Epithelial cell of proximal tubule (primary cell): ENCODE measurements at regions not wholly inside any gene's neighbourhood (a gene's known extent, or its start where the extent isn't known, plus 50 kb on each side); places are given as distances from the start of the nearest gene placed in this dataset.

Source experiments
- DNase-seq: peaks from one replicate; pipeline ENCODE4 v3.0.0-alpha.2; 2011; ENCODE audit warnings: low read depth
- H3K4me3 ChIP-seq: 2 replicates; pipeline ENCODE4 v1.5.1; 2011; ENCODE audit warnings: low read depth, mild to moderate bottlenecking, low read length
- TF ChIP-seq, protein P1 (sequence below): conservative IDR thresholded peaks from 2 replicates; pipeline ENCODE4 v1.5.1; 2012; ENCODE audit warnings: low read depth, mild to moderate bottlenecking, low read length

DNA sequence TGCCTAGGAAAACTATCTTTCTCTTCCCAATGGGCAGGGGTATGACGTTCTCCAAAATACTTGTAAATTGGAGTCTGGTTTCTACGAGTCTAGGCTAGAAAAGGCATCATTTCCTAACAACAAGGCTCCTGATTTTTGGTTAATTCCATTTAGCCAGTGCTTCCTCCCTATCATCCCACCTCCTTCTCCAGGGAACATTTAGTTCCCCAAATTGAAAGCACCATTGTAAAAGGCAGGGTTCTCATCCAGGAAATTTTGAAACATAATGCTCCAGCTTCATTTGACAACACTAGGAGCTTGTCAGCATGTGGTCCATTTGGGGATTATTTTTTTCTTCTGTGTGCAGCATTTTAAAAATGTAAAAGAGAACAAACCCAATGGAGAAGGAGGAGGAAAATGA, 256.5 kb upstream of the GRIA1 start:
- TF ChIP-seq, protein P1, sequence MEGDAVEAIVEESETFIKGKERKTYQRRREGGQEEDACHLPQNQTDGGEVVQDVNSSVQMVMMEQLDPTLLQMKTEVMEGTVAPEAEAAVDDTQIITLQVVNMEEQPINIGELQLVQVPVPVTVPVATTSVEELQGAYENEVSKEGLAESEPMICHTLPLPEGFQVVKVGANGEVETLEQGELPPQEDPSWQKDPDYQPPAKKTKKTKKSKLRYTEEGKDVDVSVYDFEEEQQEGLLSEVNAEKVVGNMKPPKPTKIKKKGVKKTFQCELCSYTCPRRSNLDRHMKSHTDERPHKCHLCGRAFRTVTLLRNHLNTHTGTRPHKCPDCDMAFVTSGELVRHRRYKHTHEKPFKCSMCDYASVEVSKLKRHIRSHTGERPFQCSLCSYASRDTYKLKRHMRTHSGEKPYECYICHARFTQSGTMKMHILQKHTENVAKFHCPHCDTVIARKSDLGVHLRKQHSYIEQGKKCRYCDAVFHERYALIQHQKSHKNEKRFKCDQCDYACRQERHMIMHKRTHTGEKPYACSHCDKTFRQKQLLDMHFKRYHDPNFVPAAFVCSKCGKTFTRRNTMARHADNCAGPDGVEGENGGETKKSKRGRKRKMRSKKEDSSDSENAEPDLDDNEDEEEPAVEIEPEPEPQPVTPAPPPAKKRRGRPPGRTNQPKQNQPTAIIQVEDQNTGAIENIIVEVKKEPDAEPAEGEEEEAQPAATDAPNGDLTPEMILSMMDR = no peak
- H3K4me3 ChIP-seq = no peak overlapping the region
- no peak for DNase-seq

DNA sequence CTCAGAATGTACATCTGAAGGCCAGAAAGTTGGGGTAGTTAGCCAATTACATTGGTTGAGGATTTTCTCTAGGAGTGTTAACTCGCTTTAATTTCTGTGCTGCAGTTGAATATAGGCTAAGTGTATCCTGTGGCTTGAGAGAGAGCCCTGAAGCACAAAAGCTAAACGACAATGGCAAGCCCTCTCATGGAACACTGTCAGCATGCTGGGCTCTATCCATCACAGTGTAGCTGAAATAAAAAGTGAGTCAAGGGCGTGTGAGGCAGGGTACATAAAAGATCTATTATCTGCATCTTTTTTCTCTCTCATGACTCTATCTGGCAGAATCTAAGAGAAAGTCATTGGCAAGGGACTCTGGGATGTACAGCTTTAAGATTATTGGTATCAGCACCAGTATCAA, 254.2 kb upstream of the GRIA1 start:
- no peak for DNase-seq
- H3K4me3 ChIP-seq = no peak overlapping the region
- TF ChIP-seq, protein P1 = no peak

DNA sequence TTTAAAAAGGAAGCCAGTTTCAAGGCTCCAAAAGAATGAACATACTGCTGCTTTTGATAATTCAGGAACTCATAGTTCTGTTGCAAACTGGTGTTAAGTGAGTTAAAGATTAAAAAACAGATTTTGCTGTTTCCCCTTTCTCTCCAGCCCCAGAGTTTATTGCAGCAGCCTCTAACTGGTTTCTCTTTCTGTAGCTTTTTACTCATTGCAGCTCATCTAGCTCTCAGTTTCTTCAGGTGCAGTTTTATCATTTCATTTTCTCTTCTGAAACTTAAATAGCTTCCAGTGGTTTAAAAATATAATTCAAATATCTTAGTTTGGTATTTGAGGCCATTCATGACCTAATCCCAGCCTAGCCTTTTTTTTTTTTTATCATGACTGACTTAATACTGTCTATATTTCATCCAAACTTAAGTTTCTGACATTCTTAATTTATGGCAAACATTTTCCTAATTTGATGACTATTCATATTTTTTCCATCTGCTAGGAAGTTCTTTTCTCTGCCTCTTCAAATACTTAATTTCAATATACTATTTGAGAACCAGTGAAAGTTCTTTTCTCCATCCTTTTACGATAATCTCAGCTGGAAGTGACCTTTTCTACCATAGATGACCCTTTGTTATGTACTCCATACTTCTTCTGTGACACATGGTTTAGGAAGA, 252.7 kb upstream of the GRIA1 start:
- no peak for DNase-seq
- TF ChIP-seq, protein P1 = no peak
- H3K4me3 ChIP-seq = no peak overlapping the region

DNA sequence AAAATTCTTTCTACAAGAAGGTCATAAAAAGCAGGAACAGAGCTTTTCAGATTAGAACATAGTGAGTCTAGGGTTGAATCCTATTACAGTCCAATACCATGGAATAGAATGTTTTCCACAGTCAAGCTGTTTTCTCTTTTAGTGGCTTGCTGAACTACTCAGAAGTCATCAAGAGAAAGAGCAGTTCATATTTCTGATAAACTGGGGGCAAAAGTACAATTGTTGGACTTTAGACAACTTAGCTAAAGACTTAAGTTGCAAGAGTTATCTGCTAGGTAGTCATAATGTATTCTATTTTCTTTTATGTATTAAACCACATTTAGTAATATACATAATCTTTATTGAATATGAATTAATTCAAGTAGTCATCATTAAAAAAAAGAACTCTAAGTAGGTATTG, 233.1 kb upstream of the GRIA1 start:
- TF ChIP-seq, protein P1 = no peak
- DNase-seq = no peak
- no peak overlapping the region for H3K4me3 ChIP-seq

DNA sequence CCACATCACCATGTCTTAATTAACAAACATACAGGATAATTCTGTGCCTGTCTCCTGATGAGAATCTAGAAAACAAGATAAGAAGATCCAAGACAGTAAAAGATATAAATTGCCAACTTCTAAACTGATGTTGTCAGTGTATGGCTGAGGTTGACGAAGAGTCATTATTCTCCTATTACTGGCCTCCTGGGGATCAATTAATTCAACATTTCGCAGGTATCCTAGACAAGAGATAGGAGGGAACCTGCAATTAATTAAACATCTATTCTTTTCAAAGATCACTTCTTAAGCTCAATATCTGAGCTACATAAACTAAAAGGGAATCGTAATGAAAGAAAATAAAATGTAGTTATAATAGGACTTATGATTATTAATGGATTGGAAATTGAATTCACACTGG, 232.0 kb upstream of the GRIA1 start:
- H3K4me3 ChIP-seq = no peak overlapping the region
- TF ChIP-seq, protein P1 = no peak
- DNase-seq = no peak

DNA sequence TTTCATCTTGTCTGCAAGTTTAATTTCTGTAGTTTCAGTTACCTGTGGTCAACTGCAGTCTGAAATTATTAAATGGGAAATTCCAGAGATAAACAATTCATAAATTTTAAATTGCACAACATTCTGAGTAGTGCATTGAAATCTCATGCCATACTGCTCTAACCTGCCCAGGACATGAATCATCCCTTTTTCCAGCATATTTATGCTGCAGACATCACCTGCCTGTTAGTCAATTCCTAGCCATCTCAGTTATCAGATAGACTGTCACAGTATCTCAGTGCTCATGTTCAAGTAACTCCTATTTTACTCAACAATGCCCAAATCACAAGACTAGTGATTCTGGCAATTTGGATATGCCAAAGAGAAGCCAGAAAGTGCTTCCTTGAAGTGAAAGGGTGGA, 223.0 kb upstream of the GRIA1 start:
- DNase-seq = no peak

DNA sequence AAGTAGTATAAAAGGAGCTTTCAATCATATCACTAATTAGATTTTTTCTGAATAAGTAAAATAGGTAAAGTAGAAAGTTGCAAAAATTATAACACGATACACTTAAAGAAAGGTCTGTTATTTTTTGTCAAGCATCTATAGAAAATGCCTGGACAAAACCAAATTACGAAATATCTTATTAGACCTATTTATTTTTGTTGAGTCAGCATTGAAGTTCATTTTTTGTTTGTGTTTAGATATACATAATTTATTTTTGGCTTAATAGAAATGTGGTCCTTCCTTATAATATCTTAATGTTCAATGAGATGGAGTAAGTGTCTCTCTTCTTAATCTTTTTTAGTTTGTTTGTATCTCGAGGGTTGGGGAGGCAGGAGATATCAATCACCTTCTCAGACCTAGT, 214.8 kb upstream of the GRIA1 start:
- TF ChIP-seq, protein P1 = no peak
- H3K4me3 ChIP-seq = no peak overlapping the region
- DNase-seq = no peak

More for the DNA sequence above, 223.0 kb upstream of the GRIA1 start:
- TF ChIP-seq, protein P1 = no peak
- no peak overlapping the region for H3K4me3 ChIP-seq
